ENCODE measurements at regions not wholly inside any gene's neighbourhood (a gene's known extent, or its start where the extent isn't known, plus 50 kb on each side); places are given as distances from the start of the nearest gene placed in this dataset.

DNA sequence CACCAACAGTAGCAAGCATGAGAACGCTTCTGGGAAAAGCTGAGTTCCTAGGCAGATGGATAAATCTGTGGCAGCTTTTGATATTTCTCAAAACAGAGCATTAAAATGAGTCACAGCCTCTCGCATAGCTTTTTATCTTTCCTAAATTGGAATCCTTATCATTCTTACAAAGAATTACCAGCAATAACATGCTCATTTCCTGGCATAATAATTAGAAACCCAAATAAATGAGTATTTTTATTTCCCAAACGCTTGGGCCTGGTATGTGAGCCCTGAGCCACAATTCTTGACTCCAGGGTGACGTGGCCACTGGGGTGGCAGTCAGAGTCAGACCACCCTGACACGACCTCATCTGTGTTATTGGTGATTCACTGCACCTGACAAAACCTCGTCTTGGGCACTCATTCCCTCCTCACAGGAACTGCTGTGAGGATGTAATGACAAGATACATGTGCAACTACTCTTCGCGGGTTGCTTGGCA is 210.7 kb downstream of the ARL4C start:
- no peaks in the 10 kb centered on the region for H3K9me3 ChIP-seq (ENCODE audit: control insufficient read depth, low read length, poor library complexity, severe bottlenecking)
- no peak overlapping the region for H3K27ac Mint-ChIP-seq
- no peaks in the 10 kb centered on the region for H3K36me3 Mint-ChIP-seq (ENCODE audit: low read depth)
- H3K27me3 Mint-ChIP-seq = no peaks in the 10 kb centered on the region
- no peak overlapping the region for H3K4me3 Mint-ChIP-seq
- DNase-seq (no peak), ATAC-seq (no peak)
- peaks cover 26% of the 10 kb centered on the region for H3K4me1 Mint-ChIP-seq

DNA sequence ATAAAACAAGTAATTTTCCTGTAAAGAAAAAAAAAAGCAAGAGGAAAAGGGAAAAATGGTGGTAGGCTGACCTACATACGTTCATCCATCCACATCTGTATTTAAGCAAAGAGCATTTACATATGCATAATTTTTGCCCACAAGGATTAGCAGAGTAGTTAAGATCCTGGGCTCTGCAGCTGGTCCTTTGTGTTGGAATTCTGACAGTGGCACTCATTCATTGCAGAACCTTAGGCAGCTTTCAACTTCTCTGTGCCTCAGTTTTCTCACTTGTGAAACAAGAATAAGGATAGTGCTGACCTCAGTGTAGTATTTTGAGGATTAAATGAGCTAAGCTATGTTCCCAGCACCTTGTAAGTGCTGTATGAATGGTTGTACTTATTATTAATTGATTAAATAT is 211.3 kb downstream of the ARL4C start:
- Mint-ChIP-seq H3K27me3 (no peaks in the 10 kb centered on the region), H3K27ac (no peak overlapping the region), H3K36me3 (ENCODE audit: low read depth) (no peaks in the 10 kb centered on the region), H3K4me1 (peaks cover 22% of the 10 kb centered on the region), H3K4me3 (no peak overlapping the region)
- H3K9me3 ChIP-seq (ENCODE audit: control insufficient read depth, low read length, poor library complexity, severe bottlenecking) = no peaks in the 10 kb centered on the region
- DNase-seq (no peak), ATAC-seq (no peak)

DNA sequence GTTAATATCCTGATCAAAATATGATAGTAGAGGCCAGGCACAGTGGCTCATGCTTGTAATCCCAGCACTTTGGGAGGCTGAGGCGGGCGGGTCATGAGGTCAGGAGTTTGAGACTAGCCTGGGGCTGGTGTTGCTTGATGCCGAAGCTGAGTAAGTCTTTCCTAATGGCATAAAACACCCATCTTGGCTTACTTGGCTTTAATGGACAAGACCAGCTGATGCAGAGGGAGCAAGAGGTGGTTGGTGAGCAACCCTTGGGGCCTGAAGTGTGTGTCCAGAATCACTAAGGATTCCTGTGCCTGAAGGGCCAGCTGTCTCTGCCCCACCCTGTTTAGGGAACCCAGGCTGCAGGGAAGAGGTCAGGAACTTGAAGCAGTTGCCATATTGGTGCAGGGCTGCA is 217.2 kb downstream of the ARL4C start:
- H3K27ac Mint-ChIP-seq = peak overlapping the region; percentile 75
- ATAC-seq (no peak), DNase-seq (no peak)
- no peak overlapping the region for H3K4me3 Mint-ChIP-seq
- H3K36me3 Mint-ChIP-seq (ENCODE audit: low read depth) = no peaks in the 10 kb centered on the region
- H3K9me3 ChIP-seq (ENCODE audit: control insufficient read depth, low read length, poor library complexity, severe bottlenecking) = no peaks in the 10 kb centered on the region
- H3K4me1 Mint-ChIP-seq = peaks cover 29% of the 10 kb centered on the region
- H3K27me3 Mint-ChIP-seq = no peaks in the 10 kb centered on the region

DNA sequence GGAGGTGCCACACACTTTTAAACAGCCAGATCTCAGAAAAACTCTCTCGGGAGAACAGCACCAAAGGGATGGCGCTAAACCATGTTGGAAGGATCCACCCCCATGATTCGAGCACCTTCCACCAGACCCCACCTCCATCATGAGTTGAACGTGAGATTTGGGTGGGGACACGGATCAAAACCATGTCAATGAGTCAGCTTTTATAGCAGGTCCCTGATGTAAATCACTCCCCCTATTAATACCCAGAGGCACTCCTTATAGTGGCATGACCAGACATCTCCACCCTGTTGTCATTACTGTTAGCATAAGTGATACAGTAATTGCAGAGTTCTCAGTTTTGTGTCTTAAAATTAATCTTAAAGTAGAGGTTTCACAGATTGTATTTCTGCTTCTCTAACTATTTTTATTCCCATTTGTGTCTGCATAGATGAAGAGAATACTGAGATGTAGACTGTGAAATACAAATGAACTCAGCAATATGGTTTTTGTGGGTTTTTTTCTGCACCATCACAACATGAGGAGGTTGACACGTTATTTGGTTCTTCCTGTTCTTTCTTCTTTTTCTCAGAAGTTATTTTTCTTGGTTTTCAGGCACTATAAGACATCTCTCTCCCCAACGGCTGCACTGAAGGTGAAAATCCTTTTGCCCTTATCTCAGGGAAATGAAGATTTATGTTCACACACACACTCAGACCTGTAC is 218.2 kb downstream of the ARL4C start:
- Mint-ChIP-seq H3K4me1 (peaks cover 38% of the 10 kb centered on the region), H3K27me3 (no peaks in the 10 kb centered on the region), H3K27ac (peak overlapping the region; percentile 75), H3K4me3 (peak overlapping the region; percentile 37), H3K36me3 (ENCODE audit: low read depth) (no peaks in the 10 kb centered on the region)
- H3K9me3 ChIP-seq (ENCODE audit: control insufficient read depth, low read length, poor library complexity, severe bottlenecking) = no peaks in the 10 kb centered on the region
- no peak for DNase-seq
- ATAC-seq = peak; percentile 82

DNA sequence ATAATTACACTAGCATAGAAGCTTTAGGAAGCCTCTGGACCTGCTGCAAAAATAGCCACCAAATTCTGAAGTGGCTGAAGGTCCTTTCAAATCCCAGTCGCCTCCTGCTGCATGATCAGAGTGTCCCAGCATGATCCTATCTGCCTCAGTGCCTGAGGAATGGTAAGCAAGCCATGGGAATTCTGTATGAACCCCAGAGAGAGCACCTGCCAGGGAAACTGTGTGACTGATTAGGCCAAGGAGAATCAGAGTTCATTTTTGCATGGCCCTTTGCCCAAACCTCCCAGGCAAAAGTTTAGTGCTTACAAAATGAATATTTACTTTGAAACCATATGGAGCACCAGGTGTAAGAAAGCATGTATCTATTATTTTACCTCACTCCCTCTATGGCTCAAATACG is 221.4 kb downstream of the ARL4C start:
- H3K4me1 Mint-ChIP-seq = peaks cover 50% of the 10 kb centered on the region
- no peak overlapping the region for H3K27ac Mint-ChIP-seq
- H3K36me3 Mint-ChIP-seq (ENCODE audit: low read depth) = no peaks in the 10 kb centered on the region
- ATAC-seq (no peak), DNase-seq (no peak)
- no peaks in the 10 kb centered on the region for H3K9me3 ChIP-seq (ENCODE audit: control insufficient read depth, low read length, poor library complexity, severe bottlenecking)
- no peak overlapping the region for H3K4me3 Mint-ChIP-seq
- no peaks in the 10 kb centered on the region for H3K27me3 Mint-ChIP-seq

DNA sequence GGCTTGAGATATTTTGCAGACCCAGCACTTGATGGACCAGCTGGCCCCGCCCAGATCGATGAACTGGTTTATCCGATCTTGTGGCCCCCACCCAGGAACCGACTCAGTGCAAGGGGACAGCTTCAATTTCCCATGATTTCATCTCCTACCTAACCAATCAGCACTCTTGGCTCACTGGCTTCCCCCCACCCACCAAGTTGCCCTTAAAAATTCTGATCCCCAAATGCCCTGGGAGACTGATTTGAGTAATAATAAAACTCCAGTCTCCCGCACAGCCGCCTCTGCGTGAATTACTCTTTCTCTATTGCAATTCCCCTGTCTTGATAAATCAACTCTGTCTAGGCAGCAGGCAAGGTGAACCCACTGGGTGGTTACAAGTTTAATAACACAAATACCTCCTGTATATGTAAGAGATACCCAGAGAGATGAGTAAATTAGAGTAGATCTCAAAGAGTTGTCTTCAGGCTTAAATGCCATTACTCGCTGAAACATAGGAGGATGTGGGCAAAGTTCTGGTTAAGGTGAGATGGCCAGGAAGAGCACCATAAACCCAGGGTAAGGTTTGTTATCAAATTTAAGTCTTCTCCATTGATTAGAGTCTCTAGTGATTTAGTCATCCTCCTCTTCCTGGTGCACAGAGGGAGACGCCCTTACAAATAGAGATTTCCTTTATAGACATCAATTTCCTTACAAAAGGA is 222.8 kb downstream of the ARL4C start:
- ATAC-seq (peak; percentile 61), DNase-seq (no peak)
- peaks cover 49% of the 10 kb centered on the region for H3K4me1 Mint-ChIP-seq
- no peaks in the 10 kb centered on the region for H3K9me3 ChIP-seq (ENCODE audit: control insufficient read depth, low read length, poor library complexity, severe bottlenecking)
- no peaks in the 10 kb centered on the region for H3K36me3 Mint-ChIP-seq (ENCODE audit: low read depth)
- peak overlapping the region; percentile 6 for H3K27ac Mint-ChIP-seq
- peak overlapping the region; percentile 19 for H3K4me3 Mint-ChIP-seq
- H3K27me3 Mint-ChIP-seq = no peaks in the 10 kb centered on the region

DNA sequence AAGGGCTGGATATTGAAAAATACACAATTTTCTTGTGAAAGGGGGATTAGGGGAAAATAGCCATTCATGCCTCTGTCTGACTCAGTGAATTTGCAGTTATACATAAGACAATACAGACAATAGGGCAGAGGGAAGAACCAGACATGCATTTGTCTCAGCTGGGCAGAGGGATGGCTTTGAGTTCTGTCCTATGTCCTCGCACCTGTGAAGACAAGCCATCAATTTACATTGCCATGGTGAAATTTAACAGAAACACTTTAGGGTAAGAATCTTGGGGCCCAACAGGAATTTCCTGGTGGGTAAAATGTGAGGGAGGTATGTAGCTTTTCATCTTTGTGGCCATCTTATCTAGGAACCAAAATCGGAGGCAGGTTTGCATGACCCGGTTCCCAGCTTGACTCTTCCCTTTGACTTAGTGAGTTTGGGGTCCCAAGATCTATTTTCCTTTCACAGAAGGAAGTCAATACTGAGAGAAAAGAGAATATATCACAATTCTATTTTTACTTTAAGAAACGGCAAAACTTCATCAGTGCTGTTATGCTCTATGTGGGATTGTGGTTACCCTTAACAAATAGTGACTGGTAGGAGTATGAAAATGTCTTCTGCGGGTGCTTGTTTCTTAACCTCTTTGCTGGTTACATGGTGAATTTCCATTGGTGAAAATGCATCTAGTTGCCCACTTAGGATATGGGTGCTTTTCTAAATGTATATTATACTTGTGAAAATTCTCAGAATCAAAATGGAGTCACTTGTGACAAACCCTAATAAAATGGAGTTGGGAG is 221.8 kb downstream of the SPP2 start:
- H3K9me3 ChIP-seq (ENCODE audit: control insufficient read depth, low read length, poor library complexity, severe bottlenecking) = no peaks in the 10 kb centered on the region
- DNase-seq (no peak), ATAC-seq (peak; percentile 49)
- no peaks in the 10 kb centered on the region for H3K36me3 Mint-ChIP-seq (ENCODE audit: low read depth)
- H3K4me3 Mint-ChIP-seq = no peak overlapping the region
- peaks cover 39% of the 10 kb centered on the region for H3K4me1 Mint-ChIP-seq
- H3K27ac Mint-ChIP-seq = peak overlapping the region; percentile 69
- no peaks in the 10 kb centered on the region for H3K27me3 Mint-ChIP-seq

DNA sequence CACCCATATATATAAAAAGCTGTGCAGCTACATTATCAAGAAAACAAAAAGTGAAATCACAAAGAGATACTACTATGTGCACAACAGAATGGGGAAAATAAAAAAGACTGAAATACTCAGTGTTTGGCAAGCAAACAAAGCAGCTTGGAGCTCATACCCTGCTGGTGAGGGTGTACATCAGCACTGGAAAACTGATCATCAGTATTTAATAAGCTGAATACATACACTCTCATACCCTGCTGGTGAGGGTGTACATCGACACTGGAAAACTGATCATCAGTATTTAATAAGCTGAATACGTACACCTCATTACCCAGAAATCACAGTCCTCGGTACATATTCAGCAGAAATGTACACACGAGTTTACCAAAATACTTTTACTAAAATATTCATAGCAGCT is 220.8 kb downstream of the SPP2 start:
- Mint-ChIP-seq H3K4me1 (peaks cover 40% of the 10 kb centered on the region), H3K27me3 (no peaks in the 10 kb centered on the region), H3K27ac (peak overlapping the region; percentile 69), H3K4me3 (no peak overlapping the region), H3K36me3 (ENCODE audit: low read depth) (no peaks in the 10 kb centered on the region)
- H3K9me3 ChIP-seq (ENCODE audit: control insufficient read depth, low read length, poor library complexity, severe bottlenecking) = no peaks in the 10 kb centered on the region
- DNase-seq (no peak), ATAC-seq (no peak)

DNA sequence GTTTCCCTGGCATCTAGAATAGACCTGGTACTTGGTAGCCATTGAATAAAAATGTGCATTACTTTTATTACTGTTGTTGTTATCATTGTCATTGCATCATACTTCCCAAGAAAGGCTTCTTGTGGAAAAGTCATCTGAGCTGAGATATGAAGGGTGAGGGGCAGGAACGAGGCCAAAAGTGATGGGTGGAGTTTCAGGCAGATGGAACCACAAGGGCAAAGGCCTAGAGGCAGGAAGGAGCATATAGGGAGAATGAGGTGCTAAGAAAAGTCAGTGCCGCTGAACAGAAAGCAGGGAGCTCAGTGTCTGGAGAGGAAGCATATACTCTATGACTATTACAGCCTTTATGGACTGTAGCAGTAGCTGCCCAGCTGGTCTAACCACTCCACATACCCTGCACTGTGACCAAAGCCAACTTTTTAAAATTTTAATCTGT is 219.3 kb downstream of the SPP2 start:
- peaks cover 37% of the 10 kb centered on the region for H3K4me1 Mint-ChIP-seq
- no peaks in the 10 kb centered on the region for H3K27me3 Mint-ChIP-seq
- H3K27ac Mint-ChIP-seq = peak overlapping the region; percentile 16
- no peaks in the 10 kb centered on the region for H3K9me3 ChIP-seq (ENCODE audit: control insufficient read depth, low read length, poor library complexity, severe bottlenecking)
- no peak for DNase-seq
- H3K4me3 Mint-ChIP-seq = no peak overlapping the region
- no peak for ATAC-seq
- H3K36me3 Mint-ChIP-seq (ENCODE audit: low read depth) = no peaks in the 10 kb centered on the region

DNA sequence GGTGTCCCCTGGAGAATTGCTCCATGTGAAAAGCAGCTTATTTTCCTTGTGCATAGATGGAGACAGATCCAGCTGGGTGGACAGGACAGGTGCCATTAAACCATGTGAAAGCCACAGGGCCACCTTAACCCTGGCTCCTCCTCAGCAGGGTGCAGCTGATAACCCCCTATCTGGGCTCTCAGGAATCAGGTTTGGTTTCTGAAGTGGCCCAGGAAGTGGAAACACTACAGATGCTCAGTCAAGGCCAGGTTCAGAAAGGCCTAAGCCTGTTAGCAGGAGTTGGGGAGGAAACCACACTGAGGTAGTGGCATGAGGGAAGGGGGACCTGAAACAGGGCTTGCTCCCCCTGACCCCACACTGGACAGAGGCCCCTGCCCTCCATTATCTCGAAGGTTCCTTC is 217.0 kb downstream of the SPP2 start:
- H3K9me3 ChIP-seq (ENCODE audit: control insufficient read depth, low read length, poor library complexity, severe bottlenecking) = no peaks in the 10 kb centered on the region
- H3K4me1 Mint-ChIP-seq = peaks cover 22% of the 10 kb centered on the region
- no peak for DNase-seq
- H3K36me3 Mint-ChIP-seq (ENCODE audit: low read depth) = no peaks in the 10 kb centered on the region
- peak overlapping the region; percentile 34 for H3K27ac Mint-ChIP-seq
- no peaks in the 10 kb centered on the region for H3K27me3 Mint-ChIP-seq
- no peak for ATAC-seq
- H3K4me3 Mint-ChIP-seq = no peak overlapping the region

DNA sequence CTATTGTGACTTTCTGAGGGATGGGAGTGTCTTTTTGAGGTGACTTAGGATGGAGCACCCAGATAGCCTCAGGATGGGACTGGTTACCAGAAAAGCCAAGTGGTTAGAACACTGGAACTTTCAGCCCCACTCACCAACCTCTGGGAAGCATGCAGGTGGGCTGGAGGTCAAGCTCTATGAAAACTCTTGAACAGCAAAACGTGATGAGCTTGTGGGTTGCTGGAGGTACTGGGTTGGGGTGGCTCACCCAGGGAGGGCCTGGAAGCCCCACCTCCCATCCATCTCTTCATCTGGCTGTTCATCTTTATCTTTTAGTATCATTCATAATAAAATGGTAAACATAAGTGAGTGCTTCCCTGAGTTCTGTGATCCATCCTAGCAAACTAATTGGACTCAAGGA is 216.4 kb downstream of the SPP2 start:
- Mint-ChIP-seq H3K27ac (peak overlapping the region; percentile 34), H3K36me3 (ENCODE audit: low read depth) (no peaks in the 10 kb centered on the region), H3K4me1 (peaks cover 17% of the 10 kb centered on the region), H3K4me3 (no peak overlapping the region), H3K27me3 (no peaks in the 10 kb centered on the region)
- no peaks in the 10 kb centered on the region for H3K9me3 ChIP-seq (ENCODE audit: control insufficient read depth, low read length, poor library complexity, severe bottlenecking)
- ATAC-seq (no peak), DNase-seq (no peak)

DNA sequence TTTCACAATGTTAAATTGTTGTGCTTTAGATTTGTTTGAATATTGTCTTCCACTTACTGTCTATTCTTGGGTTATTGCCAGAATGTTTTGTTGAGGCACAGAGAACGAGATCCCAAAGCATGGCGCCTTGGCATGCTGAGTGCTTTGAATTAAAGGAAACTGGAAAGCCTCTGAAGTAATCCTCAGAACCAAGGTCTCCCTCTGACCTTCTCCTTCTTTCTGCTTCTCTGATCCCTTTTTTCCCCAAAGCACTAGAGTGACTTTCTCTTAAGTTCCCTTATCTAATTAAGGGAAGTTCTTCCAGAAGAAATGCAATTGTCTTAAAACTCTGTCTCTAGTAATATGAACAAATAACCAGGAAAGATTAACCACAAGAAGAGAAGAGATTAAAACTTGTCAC is 214.7 kb downstream of the SPP2 start:
- ATAC-seq (no peak), DNase-seq (no peak)
- Mint-ChIP-seq H3K4me1 (peaks cover 17% of the 10 kb centered on the region), H3K4me3 (no peak overlapping the region), H3K27me3 (no peaks in the 10 kb centered on the region), H3K27ac (no peak overlapping the region), H3K36me3 (ENCODE audit: low read depth) (peaks cover 2% of the 10 kb centered on the region)
- no peaks in the 10 kb centered on the region for H3K9me3 ChIP-seq (ENCODE audit: control insufficient read depth, low read length, poor library complexity, severe bottlenecking)

DNA sequence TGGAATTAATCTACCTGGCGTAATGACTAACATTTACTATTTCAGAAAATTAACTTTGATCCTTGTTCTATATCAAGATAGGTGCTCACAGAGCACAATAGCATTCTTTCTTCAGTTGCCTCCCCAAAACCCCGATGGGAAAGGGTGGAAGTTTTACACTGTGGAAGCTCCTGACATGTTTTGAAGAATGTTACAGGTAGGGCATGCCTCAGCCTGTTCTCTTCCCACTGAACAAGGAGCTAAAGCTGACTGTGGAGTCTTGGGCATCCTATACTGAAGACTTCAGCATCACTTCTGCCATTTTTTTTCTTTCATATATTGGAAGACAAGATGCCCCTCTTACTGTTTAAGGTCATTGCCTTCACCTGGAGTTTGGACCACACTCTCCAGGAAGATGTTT is 211.2 kb downstream of the SPP2 start:
- Mint-ChIP-seq H3K36me3 (ENCODE audit: low read depth) (peaks cover 2% of the 10 kb centered on the region), H3K4me3 (no peak overlapping the region)

More for the DNA sequence above, 211.2 kb downstream of the SPP2 start:
- no peak for DNase-seq
- no peak overlapping the region for H3K27ac Mint-ChIP-seq
- H3K27me3 Mint-ChIP-seq = no peaks in the 10 kb centered on the region
- ATAC-seq = no peak
- H3K9me3 ChIP-seq (ENCODE audit: control insufficient read depth, low read length, poor library complexity, severe bottlenecking) = no peaks in the 10 kb centered on the region
- H3K4me1 Mint-ChIP-seq = peaks cover 12% of the 10 kb centered on the region
